ENCODE measurements at regions not wholly inside any gene's neighbourhood (a gene's known extent, or its start where the extent isn't known, plus 50 kb on each side); places are given as distances from the start of the nearest gene placed in this dataset.

DNA sequence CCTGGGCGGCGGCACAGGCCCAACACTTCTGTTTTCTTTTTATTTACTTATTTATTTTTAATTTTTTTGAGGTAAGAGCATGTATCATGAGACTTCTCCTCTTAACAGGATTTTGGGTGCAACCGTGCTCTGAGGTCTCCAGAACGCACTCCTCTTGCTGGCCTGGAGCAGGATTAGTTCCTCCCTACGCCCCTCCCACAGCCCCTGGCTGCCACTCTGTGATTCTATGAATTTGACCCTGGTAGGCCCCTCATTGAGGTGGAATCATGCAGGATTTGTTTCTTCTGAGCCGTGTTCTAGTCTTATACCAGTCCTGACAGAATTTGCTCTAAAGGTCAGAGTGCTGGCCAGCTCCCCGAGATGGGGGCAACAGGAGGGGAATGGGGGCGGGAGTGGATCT, 106.5 kb upstream of the HS6ST1 start:
- H3K9me3 ChIP-seq (ENCODE audit: low read depth) = no peaks in the 10 kb centered on the region
- H3K4me3 ChIP-seq = no peak overlapping the region
- no peak overlapping the region for H3K27ac ChIP-seq
- H3K36me3 Mint-ChIP-seq = peaks cover 3% of the 10 kb centered on the region
- H3K4me1 Mint-ChIP-seq = peaks cover 27% of the 10 kb centered on the region
- no peak overlapping the region for H2AFZ ChIP-seq (replicated peaks)
- H3K27me3 ChIP-seq = no peaks in the 10 kb centered on the region
- no peaks in the 10 kb centered on the region for H4K20me1 ChIP-seq (ENCODE audit: low read depth)
- H3K9me3 Mint-ChIP-seq = peaks cover 35% of the 10 kb centered on the region
- TF ChIP-seq EZH2phosphoT487 (IDR thresholded peaks at IDR 0.05) (no peak), EZH2 (IDR thresholded peaks at IDR 0.05) (no peak)
- TF ChIP-seq, protein P1, sequence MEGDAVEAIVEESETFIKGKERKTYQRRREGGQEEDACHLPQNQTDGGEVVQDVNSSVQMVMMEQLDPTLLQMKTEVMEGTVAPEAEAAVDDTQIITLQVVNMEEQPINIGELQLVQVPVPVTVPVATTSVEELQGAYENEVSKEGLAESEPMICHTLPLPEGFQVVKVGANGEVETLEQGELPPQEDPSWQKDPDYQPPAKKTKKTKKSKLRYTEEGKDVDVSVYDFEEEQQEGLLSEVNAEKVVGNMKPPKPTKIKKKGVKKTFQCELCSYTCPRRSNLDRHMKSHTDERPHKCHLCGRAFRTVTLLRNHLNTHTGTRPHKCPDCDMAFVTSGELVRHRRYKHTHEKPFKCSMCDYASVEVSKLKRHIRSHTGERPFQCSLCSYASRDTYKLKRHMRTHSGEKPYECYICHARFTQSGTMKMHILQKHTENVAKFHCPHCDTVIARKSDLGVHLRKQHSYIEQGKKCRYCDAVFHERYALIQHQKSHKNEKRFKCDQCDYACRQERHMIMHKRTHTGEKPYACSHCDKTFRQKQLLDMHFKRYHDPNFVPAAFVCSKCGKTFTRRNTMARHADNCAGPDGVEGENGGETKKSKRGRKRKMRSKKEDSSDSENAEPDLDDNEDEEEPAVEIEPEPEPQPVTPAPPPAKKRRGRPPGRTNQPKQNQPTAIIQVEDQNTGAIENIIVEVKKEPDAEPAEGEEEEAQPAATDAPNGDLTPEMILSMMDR (IDR thresholded peaks at IDR 0.05) = no peak
- no peak overlapping the region for H3K4me3 Mint-ChIP-seq
- H3K4me1 ChIP-seq = peaks cover 25% of the 10 kb centered on the region
- no peak overlapping the region for H3K9ac ChIP-seq
- no peaks in the 10 kb centered on the region for H3K36me3 ChIP-seq
- peaks cover 9% of the 10 kb centered on the region for H3K27me3 Mint-ChIP-seq (ENCODE audit: insufficient read depth, low read depth)
- no peaks in the 10 kb centered on the region for H3K79me2 ChIP-seq (ENCODE audit: low read depth)
- H3K27ac Mint-ChIP-seq = no peak overlapping the region
- no peaks in the 10 kb centered on the region for H3F3A ChIP-seq (ENCODE audit: low read depth)
- no peak for DNase-seq (ENCODE audit: low spot score)
- H3K4me2 ChIP-seq = peak overlapping the region; percentile 27

DNA sequence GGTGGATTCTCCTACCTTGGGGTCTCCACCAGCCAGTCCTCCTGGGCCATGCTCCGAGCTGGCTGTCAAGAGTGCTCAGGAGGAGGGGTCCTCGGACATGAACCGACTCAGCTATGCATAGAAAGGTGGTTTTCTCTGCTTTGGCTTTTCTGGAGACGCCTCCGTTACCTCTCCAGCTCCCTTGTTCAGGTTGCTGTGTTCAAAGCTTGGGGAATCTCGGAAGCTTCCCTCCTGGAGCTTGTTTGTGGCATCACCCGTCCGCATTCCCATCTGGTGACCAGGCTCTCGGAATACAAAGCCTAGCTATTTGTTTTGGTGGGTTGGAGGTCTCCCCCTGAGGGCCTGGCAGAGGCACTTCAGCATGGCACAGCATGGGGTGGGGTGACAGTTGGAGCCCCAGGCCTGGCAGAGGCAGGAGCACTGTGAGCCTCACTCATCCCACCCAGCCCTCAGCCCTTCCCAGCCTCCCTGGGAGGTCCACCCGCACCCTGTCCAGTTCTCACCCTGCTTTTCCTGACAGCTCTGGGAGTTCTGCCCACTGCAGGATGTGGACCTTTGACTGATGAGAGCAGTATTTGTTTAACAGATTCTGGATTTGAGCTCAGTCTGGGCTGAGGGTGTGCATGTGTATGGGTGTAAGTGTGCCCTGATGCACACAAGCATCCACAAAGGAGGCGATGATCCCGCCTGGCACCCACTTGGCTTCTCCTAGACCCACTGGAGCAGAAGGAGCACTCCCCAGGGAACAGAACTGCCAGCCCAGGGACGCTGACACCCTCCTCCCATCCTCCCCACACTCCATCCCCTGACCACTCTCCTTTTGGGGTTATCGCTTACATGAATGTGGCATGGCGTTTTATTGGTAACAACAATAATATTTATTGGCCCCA, 107.3 kb upstream of the HS6ST1 start:
- no peak overlapping the region for H3K4me3 Mint-ChIP-seq
- Histone ChIP-seq H3F3A (ENCODE audit: low read depth) (no peaks in the 10 kb centered on the region), H3K4me1 (peaks cover 25% of the 10 kb centered on the region), H4K20me1 (ENCODE audit: low read depth) (no peaks in the 10 kb centered on the region), H3K4me3 (no peak overlapping the region), H3K9ac (no peak overlapping the region), H3K27ac (no peak overlapping the region), H3K27me3 (no peaks in the 10 kb centered on the region), H3K36me3 (no peaks in the 10 kb centered on the region), H3K9me3 (ENCODE audit: low read depth) (no peaks in the 10 kb centered on the region), H3K4me2 (no peak overlapping the region), H2AFZ (replicated peaks) (no peak overlapping the region), H3K79me2 (ENCODE audit: low read depth) (no peaks in the 10 kb centered on the region)
- H3K4me1 Mint-ChIP-seq = peaks cover 27% of the 10 kb centered on the region
- H3K36me3 Mint-ChIP-seq = peaks cover 3% of the 10 kb centered on the region
- H3K27ac Mint-ChIP-seq = no peak overlapping the region
- peaks cover 36% of the 10 kb centered on the region for H3K9me3 Mint-ChIP-seq
- TF ChIP-seq, protein P1 (IDR thresholded peaks at IDR 0.05) = no peak
- TF ChIP-seq EZH2phosphoT487 (IDR thresholded peaks at IDR 0.05) (no peak), EZH2 (IDR thresholded peaks at IDR 0.05) (no peak)
- no peak for DNase-seq (ENCODE audit: low spot score)
- peaks cover 7% of the 10 kb centered on the region for H3K27me3 Mint-ChIP-seq (ENCODE audit: insufficient read depth, low read depth)

DNA sequence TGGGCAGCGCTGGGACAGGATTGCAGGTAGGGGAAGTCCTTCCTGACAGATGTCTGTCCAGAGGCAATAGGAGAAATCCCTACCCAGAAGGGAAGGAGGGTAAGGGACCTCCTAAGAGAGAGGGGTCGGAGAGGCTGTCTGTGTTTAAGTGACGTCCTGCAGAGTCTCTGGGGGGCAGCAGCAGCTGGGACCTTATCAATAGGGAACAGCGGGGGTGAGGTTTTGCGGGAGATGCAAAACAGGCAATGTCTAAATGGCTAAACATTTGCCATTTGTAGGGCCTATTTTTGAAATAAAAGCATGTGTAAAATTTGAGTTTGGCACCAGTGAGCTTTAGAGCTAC, 108.7 kb upstream of the HS6ST1 start:
- peaks cover 3% of the 10 kb centered on the region for H3K27me3 Mint-ChIP-seq (ENCODE audit: insufficient read depth, low read depth)
- no peaks in the 10 kb centered on the region for H3K9me3 ChIP-seq (ENCODE audit: low read depth)
- no peak overlapping the region for H3K4me2 ChIP-seq
- no peaks in the 10 kb centered on the region for H3K36me3 ChIP-seq
- no peaks in the 10 kb centered on the region for H4K20me1 ChIP-seq (ENCODE audit: low read depth)
- H3K4me3 Mint-ChIP-seq = no peak overlapping the region
- peaks cover 25% of the 10 kb centered on the region for H3K4me1 ChIP-seq
- no peak overlapping the region for H3K4me3 ChIP-seq
- H3K27ac ChIP-seq = no peak overlapping the region
- no peak overlapping the region for H3K27ac Mint-ChIP-seq
- TF ChIP-seq, protein P1 (IDR thresholded peaks at IDR 0.05) = no peak
- TF ChIP-seq EZH2 (IDR thresholded peaks at IDR 0.05) (no peak), EZH2phosphoT487 (IDR thresholded peaks at IDR 0.05) (no peak)
- no peaks in the 10 kb centered on the region for H3K79me2 ChIP-seq (ENCODE audit: low read depth)
- no peak overlapping the region for H3K9ac ChIP-seq
- no peaks in the 10 kb centered on the region for H3K27me3 ChIP-seq
- H3K4me1 Mint-ChIP-seq = peaks cover 27% of the 10 kb centered on the region
- H3K9me3 Mint-ChIP-seq = peaks cover 32% of the 10 kb centered on the region
- no peak overlapping the region for H2AFZ ChIP-seq (replicated peaks)
- H3K36me3 Mint-ChIP-seq = peaks cover 3% of the 10 kb centered on the region
- no peaks in the 10 kb centered on the region for H3F3A ChIP-seq (ENCODE audit: low read depth)
- no peak for DNase-seq (ENCODE audit: low spot score)

Measured in neural progenitor cell (in vitro differentiated cells).